ENCODE measurements at regions not wholly inside any gene's neighbourhood (a gene's known extent, or its start where the extent isn't known, plus 50 kb on each side); places are given as distances from the start of the nearest gene placed in this dataset.

GRCh38 chr12:95607642-95608041 is 56.4 kb upstream of the USP44 start:
- H3K27me3 ChIP-seq (ENCODE audit: control insufficient read depth, insufficient read depth, low read length), result no peaks in the 10 kb centered on the region
- H3K36me3 ChIP-seq (ENCODE audit: control insufficient read depth, insufficient read depth, low read length), result no peaks in the 10 kb centered on the region
- H3K9ac ChIP-seq (ENCODE audit: low read depth, low read length), result no peak overlapping the region
- H3K4me1 ChIP-seq (ENCODE audit: control insufficient read depth, insufficient read depth, low read length), result peaks cover 40% of the 10 kb centered on the region
- H3K27ac ChIP-seq (ENCODE audit: low read depth, low read length), result peak overlapping the region; percentile 84
- H3K4me3 ChIP-seq (ENCODE audit: low read depth, low read length), result peak overlapping the region; percentile 23; the same call in 1 of the 2 replicates
- H3K9me3 ChIP-seq (ENCODE audit: control insufficient read depth, insufficient read depth, low read length), result no peaks in the 10 kb centered on the region

- no peaks in the 10 kb centered on the region for H3K9me3 ChIP-seq (ENCODE audit: control insufficient read depth, insufficient read depth, low read length)
- H3K9ac ChIP-seq (ENCODE audit: low read depth, low read length), result no peak overlapping the region
- no peaks in the 10 kb centered on the region for H3K27me3 ChIP-seq (ENCODE audit: control insufficient read depth, insufficient read depth, low read length)
- H3K4me1 ChIP-seq (ENCODE audit: control insufficient read depth, insufficient read depth, low read length), result peaks cover 28% of the 10 kb centered on the region
- no peaks in the 10 kb centered on the region for H3K36me3 ChIP-seq (ENCODE audit: control insufficient read depth, insufficient read depth, low read length)
- no peak overlapping the region for H3K27ac ChIP-seq (ENCODE audit: low read depth, low read length)
- H3K4me3 ChIP-seq (ENCODE audit: low read depth, low read length), result no peak overlapping the region
Measured at GRCh38 chr12:95605875-95606274, 54.6 kb upstream of the USP44 start.

GRCh38 chr12:95605087-95605486 is 53.8 kb upstream of the USP44 start:
- no peaks in the 10 kb centered on the region for H3K9me3 ChIP-seq (ENCODE audit: control insufficient read depth, insufficient read depth, low read length)
- no peaks in the 10 kb centered on the region for H3K36me3 ChIP-seq (ENCODE audit: control insufficient read depth, insufficient read depth, low read length)
- no peak overlapping the region for H3K4me3 ChIP-seq (ENCODE audit: low read depth, low read length)
- no peak overlapping the region for H3K27ac ChIP-seq (ENCODE audit: low read depth, low read length)
- no peaks in the 10 kb centered on the region for H3K27me3 ChIP-seq (ENCODE audit: control insufficient read depth, insufficient read depth, low read length)
- no peak overlapping the region for H3K9ac ChIP-seq (ENCODE audit: low read depth, low read length)
- peaks cover 24% of the 10 kb centered on the region for H3K4me1 ChIP-seq (ENCODE audit: control insufficient read depth, insufficient read depth, low read length)

- no peaks in the 10 kb centered on the region for H3K36me3 ChIP-seq (ENCODE audit: control insufficient read depth, insufficient read depth, low read length)
- peaks cover 20% of the 10 kb centered on the region for H3K4me1 ChIP-seq (ENCODE audit: control insufficient read depth, insufficient read depth, low read length)
- no peak overlapping the region for H3K27ac ChIP-seq (ENCODE audit: low read depth, low read length)
- H3K27me3 ChIP-seq (ENCODE audit: control insufficient read depth, insufficient read depth, low read length), result no peaks in the 10 kb centered on the region
- H3K9ac ChIP-seq (ENCODE audit: low read depth, low read length), result no peak overlapping the region
- H3K4me3 ChIP-seq (ENCODE audit: low read depth, low read length), result no peak overlapping the region
- H3K9me3 ChIP-seq (ENCODE audit: control insufficient read depth, insufficient read depth, low read length), result no peaks in the 10 kb centered on the region
Measured at GRCh38 chr12:95603351-95604145, 52.3 kb upstream of the USP44 start.

GRCh38 chr12:95601091-95601961 is 50.0 kb upstream of the USP44 start:
- Histone ChIP-seq H3K4me3 (ENCODE audit: low read depth, low read length) (no peak overlapping the region), H3K27ac (ENCODE audit: low read depth, low read length) (no peak overlapping the region), H3K27me3 (ENCODE audit: control insufficient read depth, insufficient read depth, low read length) (no peaks in the 10 kb centered on the region), H3K4me1 (ENCODE audit: control insufficient read depth, insufficient read depth, low read length) (peaks cover 3% of the 10 kb centered on the region; the same call in 1 of the 2 replicates), H3K9ac (ENCODE audit: low read depth, low read length) (no peak overlapping the region), H3K36me3 (ENCODE audit: control insufficient read depth, insufficient read depth, low read length) (no peaks in the 10 kb centered on the region), H3K9me3 (ENCODE audit: control insufficient read depth, insufficient read depth, low read length) (no peaks in the 10 kb centered on the region)

Measured in HUES48 (cell line).